Nephron progenitor cell (in vitro differentiated cells): ENCODE measurements at regions not wholly inside any gene's neighbourhood (a gene's known extent, or its start where the extent isn't known, plus 50 kb on each side); places are given as distances from the start of the nearest gene placed in this dataset.

Experiments used
- DNase-seq: peaks from one replicate; pipeline ENCODE4 v3.0.0; 2021
- H3K27ac Mint-ChIP-seq: 2 replicates; pipeline ENCODE4 v1.8.0; 2021; ENCODE audit warnings: mild to moderate bottlenecking, moderate library complexity, mixed read lengths
- H3K27me3 Mint-ChIP-seq: 2 replicates; pipeline ENCODE4 v1.8.0; 2021; ENCODE audit warnings: mild to moderate bottlenecking, low read depth, mixed read lengths; ENCODE audit not compliant: poor library complexity
- H3K36me3 Mint-ChIP-seq: 2 replicates; pipeline ENCODE4 v1.8.0; 2021; ENCODE audit warnings: low read depth, mixed read lengths
- H3K4me1 Mint-ChIP-seq: 2 replicates; pipeline ENCODE4 v1.8.0; 2021; ENCODE audit warnings: mixed read lengths
- H3K4me3 Mint-ChIP-seq: 2 replicates; pipeline ENCODE4 v1.8.0; 2021; ENCODE audit warnings: mild to moderate bottlenecking, moderate library complexity, mixed read lengths
- H3K9me3 Mint-ChIP-seq: 2 replicates; pipeline ENCODE4 v1.8.0; 2021; ENCODE audit warnings: mild to moderate bottlenecking, moderate library complexity, mixed read lengths
- TF ChIP-seq, protein P1 (sequence below): fragments of 200-600 bp; sonication (generic); IDR thresholded peaks from 2 replicates; pipeline ENCODE4 v1.5.0; 2021; ENCODE audit warnings: antibody characterized with exemption

DNA sequence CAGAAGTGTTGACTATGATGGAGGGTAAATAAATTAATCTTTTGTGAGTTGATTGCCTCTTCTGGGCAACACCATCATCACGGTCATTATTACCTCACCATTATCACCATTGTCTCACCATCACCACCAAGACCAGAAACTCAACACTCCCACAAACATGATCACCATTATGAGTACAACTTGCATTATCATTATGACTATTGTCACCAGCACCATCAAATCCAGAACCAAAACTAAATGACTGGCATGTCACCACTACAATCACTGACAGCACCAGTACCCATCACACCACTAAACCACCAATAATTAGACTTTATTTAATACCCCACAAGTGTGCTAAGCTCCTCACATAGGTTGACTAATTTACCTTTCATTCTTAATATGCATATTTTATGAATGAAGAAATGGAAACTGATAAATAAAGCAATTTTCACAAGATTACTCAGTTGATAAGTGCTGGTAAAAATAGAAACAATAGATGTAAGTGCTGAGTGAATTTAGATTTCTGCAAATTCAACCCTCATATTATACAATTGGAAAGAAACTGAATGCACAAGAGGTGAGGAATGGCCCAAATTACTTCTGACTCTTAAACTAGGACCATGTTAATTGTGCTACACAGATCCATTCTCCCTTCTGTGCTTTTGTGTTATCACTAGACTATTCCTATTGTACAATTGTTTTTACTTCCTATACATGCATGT lies 517.8 kb upstream of the PAPPA start:
- TF ChIP-seq, protein P1, sequence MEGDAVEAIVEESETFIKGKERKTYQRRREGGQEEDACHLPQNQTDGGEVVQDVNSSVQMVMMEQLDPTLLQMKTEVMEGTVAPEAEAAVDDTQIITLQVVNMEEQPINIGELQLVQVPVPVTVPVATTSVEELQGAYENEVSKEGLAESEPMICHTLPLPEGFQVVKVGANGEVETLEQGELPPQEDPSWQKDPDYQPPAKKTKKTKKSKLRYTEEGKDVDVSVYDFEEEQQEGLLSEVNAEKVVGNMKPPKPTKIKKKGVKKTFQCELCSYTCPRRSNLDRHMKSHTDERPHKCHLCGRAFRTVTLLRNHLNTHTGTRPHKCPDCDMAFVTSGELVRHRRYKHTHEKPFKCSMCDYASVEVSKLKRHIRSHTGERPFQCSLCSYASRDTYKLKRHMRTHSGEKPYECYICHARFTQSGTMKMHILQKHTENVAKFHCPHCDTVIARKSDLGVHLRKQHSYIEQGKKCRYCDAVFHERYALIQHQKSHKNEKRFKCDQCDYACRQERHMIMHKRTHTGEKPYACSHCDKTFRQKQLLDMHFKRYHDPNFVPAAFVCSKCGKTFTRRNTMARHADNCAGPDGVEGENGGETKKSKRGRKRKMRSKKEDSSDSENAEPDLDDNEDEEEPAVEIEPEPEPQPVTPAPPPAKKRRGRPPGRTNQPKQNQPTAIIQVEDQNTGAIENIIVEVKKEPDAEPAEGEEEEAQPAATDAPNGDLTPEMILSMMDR, result no peak
- Mint-ChIP-seq H3K27ac (no peak overlapping the region), H3K36me3 (no peaks in the 10 kb centered on the region), H3K4me3 (no peak overlapping the region), H3K27me3 (peaks cover 3% of the 10 kb centered on the region), H3K9me3 (no peaks in the 10 kb centered on the region), H3K4me1 (no peaks in the 10 kb centered on the region)
- DNase-seq, result no peak

DNA sequence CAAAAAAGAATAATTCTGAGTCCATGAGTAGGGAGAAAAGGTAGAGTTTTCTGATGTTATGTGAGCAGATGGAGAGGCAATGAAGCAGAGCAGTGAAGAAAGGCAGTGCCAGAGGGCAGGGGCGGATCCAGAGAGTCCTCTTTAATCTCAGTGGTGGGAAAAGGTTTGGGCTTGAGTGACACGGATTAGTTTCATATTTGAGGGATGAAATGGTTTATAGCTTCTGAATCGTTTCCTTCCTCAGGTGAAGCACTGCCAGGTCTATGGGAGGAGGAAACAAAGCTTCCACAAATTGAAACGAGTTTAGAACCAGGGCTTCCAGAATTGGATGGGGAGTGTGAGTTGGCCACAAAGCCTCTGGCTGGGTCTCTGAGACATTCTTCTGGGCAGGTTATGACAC lies 517.0 kb upstream of the PAPPA start:
- Mint-ChIP-seq H3K4me3 (no peak overlapping the region), H3K36me3 (no peaks in the 10 kb centered on the region), H3K27ac (no peak overlapping the region), H3K4me1 (no peaks in the 10 kb centered on the region), H3K27me3 (peaks cover 3% of the 10 kb centered on the region), H3K9me3 (no peaks in the 10 kb centered on the region)
- no peak for DNase-seq
- TF ChIP-seq, protein P1, result no peak

GRCh38 chr9:115637661-115638060 lies 515.9 kb upstream of the PAPPA start:
- no peak overlapping the region for H3K4me3 Mint-ChIP-seq
- no peaks in the 10 kb centered on the region for H3K36me3 Mint-ChIP-seq
- no peak for DNase-seq
- peaks cover 3% of the 10 kb centered on the region for H3K27me3 Mint-ChIP-seq
- TF ChIP-seq, protein P1, result no peak
- no peaks in the 10 kb centered on the region for H3K4me1 Mint-ChIP-seq
- no peak overlapping the region for H3K27ac Mint-ChIP-seq
- no peaks in the 10 kb centered on the region for H3K9me3 Mint-ChIP-seq

DNA sequence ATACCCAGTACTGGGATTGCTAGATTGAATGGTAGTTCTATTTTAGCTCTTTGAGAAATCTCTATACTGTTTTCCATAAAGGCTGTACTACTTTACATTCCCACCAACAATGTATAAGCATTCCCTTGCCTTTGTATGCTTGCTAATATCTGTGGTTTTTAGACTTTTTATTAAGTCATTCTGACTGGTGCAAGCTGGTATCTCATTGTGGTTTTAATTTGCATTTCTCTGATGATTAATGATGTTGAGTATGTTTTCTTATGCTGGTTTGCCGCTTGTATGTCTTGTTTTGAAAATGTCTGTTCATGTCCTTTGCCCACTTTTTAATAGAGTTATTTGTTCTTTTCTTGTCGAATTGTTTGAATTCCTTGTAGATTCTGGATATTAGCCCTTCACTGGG lies 512.7 kb upstream of the PAPPA start:
- Mint-ChIP-seq H3K27ac (no peak overlapping the region), H3K9me3 (no peaks in the 10 kb centered on the region), H3K36me3 (no peaks in the 10 kb centered on the region), H3K27me3 (peaks cover 9% of the 10 kb centered on the region), H3K4me3 (no peak overlapping the region), H3K4me1 (no peaks in the 10 kb centered on the region)
- no peak for DNase-seq
- TF ChIP-seq, protein P1, result no peak

- H3K27me3 Mint-ChIP-seq, result peaks cover 6% of the 10 kb centered on the region
- no peaks in the 10 kb centered on the region for H3K36me3 Mint-ChIP-seq
- TF ChIP-seq, protein P1, result no peak
- no peak overlapping the region for H3K4me3 Mint-ChIP-seq
- H3K9me3 Mint-ChIP-seq, result no peaks in the 10 kb centered on the region
- no peak for DNase-seq
- H3K4me1 Mint-ChIP-seq, result no peaks in the 10 kb centered on the region
- H3K27ac Mint-ChIP-seq, result no peak overlapping the region
Measured at GRCh38 chr9:115642285-115642684, 511.3 kb upstream of the PAPPA start.
